GM23248 (cell line): ENCODE measurements at regions not wholly inside any gene's neighbourhood (a gene's known extent, or its start where the extent isn't known, plus 50 kb on each side); places are given as distances from the start of the nearest gene placed in this dataset.

ENCODE experiments used
- EZH2 ChIP-seq: fragments of 200-600 bp; sonication (generic); IDR thresholded peaks from 2 replicates; pipeline ENCODE4 v1.6.1; 2018; ENCODE audit warnings: antibody characterized with exemption, mild to moderate bottlenecking; ENCODE audit not compliant: insufficient read depth, poor library complexity, severe bottlenecking
- EZH2phosphoT487 ChIP-seq: fragments of 200-600 bp; sonication (generic); IDR thresholded peaks from 2 replicates; pipeline ENCODE4 v1.6.1; 2018; ENCODE audit warnings: antibody characterized with exemption, moderate library complexity, mild to moderate bottlenecking, low read depth; ENCODE audit not compliant: insufficient read depth

DNA sequence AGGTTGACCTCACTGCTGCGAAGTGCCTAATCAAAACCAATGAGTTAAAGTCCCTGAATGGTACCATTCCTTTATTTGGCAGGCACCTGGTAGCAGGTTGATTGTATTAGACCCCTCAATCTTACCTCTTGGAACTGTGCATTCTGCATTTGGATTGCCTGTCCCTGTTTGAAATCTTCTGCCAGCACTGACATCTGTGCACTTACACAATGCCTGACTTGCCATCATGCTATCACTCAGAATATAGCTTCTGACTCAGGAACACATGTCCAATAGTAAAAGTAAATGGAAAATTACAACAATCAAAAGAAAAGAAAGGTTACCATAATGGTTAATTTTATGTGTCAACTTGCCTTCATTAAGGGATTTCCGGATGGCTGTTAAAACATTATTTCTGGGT lies 366.0 kb upstream of the PDGFD start:
- TF ChIP-seq EZH2: no peak
- TF ChIP-seq EZH2phosphoT487: no peak
